ENCODE measurements at regions not wholly inside any gene's neighbourhood (a gene's known extent, or its start where the extent isn't known, plus 50 kb on each side); places are given as distances from the start of the nearest gene placed in this dataset.

GRCh38 chr7:110507832-110508231 lies 583.1 kb upstream of the LRRN3 start:
- no peaks in the 10 kb centered on the region for H3K4me1 ChIP-seq (ENCODE audit: insufficient read depth, low read length)
- H3K27ac ChIP-seq (ENCODE audit: extremely low read length, insufficient read depth, low read length): no peak overlapping the region
- H2AFZ ChIP-seq (ENCODE audit: low read length): no peak overlapping the region
- TF ChIP-seq MTERF4 (CRISPR knock-in tag; IDR thresholded peaks at IDR 0.05): no peak
- no peak for TF ChIP-seq MYC (CRISPR knock-in tag; IDR thresholded peaks at IDR 0.05; ENCODE audit: borderline replicate concordance)
- TF ChIP-seq PPARG (CRISPR knock-in tag; conservative IDR thresholded peaks at IDR 0.05): no peak
- no peak for TF ChIP-seq SALL1 (CRISPR knock-in tag; IDR thresholded peaks at IDR 0.05)
- no peak for TF ChIP-seq ARNT (IDR thresholded peaks at IDR 0.05)
- TF ChIP-seq, protein P1, sequence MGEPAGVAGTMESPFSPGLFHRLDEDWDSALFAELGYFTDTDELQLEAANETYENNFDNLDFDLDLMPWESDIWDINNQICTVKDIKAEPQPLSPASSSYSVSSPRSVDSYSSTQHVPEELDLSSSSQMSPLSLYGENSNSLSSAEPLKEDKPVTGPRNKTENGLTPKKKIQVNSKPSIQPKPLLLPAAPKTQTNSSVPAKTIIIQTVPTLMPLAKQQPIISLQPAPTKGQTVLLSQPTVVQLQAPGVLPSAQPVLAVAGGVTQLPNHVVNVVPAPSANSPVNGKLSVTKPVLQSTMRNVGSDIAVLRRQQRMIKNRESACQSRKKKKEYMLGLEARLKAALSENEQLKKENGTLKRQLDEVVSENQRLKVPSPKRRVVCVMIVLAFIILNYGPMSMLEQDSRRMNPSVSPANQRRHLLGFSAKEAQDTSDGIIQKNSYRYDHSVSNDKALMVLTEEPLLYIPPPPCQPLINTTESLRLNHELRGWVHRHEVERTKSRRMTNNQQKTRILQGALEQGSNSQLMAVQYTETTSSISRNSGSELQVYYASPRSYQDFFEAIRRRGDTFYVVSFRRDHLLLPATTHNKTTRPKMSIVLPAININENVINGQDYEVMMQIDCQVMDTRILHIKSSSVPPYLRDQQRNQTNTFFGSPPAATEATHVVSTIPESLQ (CRISPR knock-in tag; conservative IDR thresholded peaks at IDR 0.05): no peak
- no peak for TF ChIP-seq ISX (CRISPR knock-in tag; conservative IDR thresholded peaks at IDR 0.05)
- TF ChIP-seq POLR2G (IDR thresholded peaks at IDR 0.05; ENCODE audit: low read depth, low read length): no peak
- no peak for TF ChIP-seq GZF1 (CRISPR knock-in tag; IDR thresholded peaks at IDR 0.05)
- TF ChIP-seq ZFP1 (CRISPR knock-in tag; IDR thresholded peaks at IDR 0.05): no peak
- no peak for TF ChIP-seq ARID5B (CRISPR knock-in tag; IDR thresholded peaks at IDR 0.05)
- TF ChIP-seq NR2C2 (CRISPR knock-in tag; IDR thresholded peaks at IDR 0.05; ENCODE audit: borderline replicate concordance): no peak
- no peak for TF ChIP-seq RFX5 (IDR thresholded peaks at IDR 0.05; ENCODE audit: low read depth, low read length)
- no peak for TF ChIP-seq MNT (IDR thresholded peaks at IDR 0.05)
- no peak for TF ChIP-seq ZNF337 (CRISPR knock-in tag; IDR thresholded peaks at IDR 0.05; ENCODE audit: borderline replicate concordance, low read depth)
- no peak for DNase-seq (ENCODE audit: low spot score)
- H3K27me3 ChIP-seq (ENCODE audit: control insufficient read depth in 1 of 2, insufficient read depth in 2 of 2, low read length in 2 of 2): no peaks in the 10 kb centered on the region
- no peaks in the 10 kb centered on the region for H4K20me1 ChIP-seq (ENCODE audit: insufficient read depth, low read length)
- no peaks in the 10 kb centered on the region for H3K79me2 ChIP-seq (ENCODE audit: insufficient read depth, low read length)
- H3K4me3 ChIP-seq (replicated peaks in 1 of 3; ENCODE audit: insufficient read depth in 1 of 3, low read depth in 2 of 3, low read length in 3 of 3): no peak overlapping the region
- no peaks in the 10 kb centered on the region for H3K36me3 ChIP-seq (replicated peaks in 1 of 2; ENCODE audit: control insufficient read depth in 1 of 2, insufficient read depth in 2 of 2, low read length in 2 of 2)
- no peaks in the 10 kb centered on the region for H3K9me3 ChIP-seq (ENCODE audit: low read length)
- in situ Hi-C loops (cut with HindIII; ENCODE audit: extremely low pct_ligation_motif_present, low pct_unique_long_range_greater_than_20kb) (no loop called here), intact Hi-C loops (cut with micrococcal nuclease; ENCODE audit: unreplicated experiment) (no loop called here)
- no peak overlapping the region for H3K9ac ChIP-seq (ENCODE audit: insufficient read depth, low read depth, low read length)
- CTCF ChIA-PET (ENCODE audit: low intra/inter-chr PET ratio, low total read pairs): no interaction called here
- POLR2A ChIA-PET: no interaction called here
- H3K4me2 ChIP-seq (ENCODE audit: low read depth, low read length): no peak overlapping the region
- FAIRE-seq: no peak
- no TSS peak for BruUV-seq (replicated peaks)
- ATAC-seq: no peak
